ENCODE measurements at regions not wholly inside any gene's neighbourhood (a gene's known extent, or its start where the extent isn't known, plus 50 kb on each side); places are given as distances from the start of the nearest gene placed in this dataset.
"Not testable (repeated sequence)": the region's sequence is repeated elsewhere in the genome, so short reads cannot be mapped to it uniquely, and the experiment has no call there.

GRCh38 chr7:124251636-124252035 is 218.8 kb upstream of the TMEM229A start:
- TF ChIP-seq, protein P1, sequence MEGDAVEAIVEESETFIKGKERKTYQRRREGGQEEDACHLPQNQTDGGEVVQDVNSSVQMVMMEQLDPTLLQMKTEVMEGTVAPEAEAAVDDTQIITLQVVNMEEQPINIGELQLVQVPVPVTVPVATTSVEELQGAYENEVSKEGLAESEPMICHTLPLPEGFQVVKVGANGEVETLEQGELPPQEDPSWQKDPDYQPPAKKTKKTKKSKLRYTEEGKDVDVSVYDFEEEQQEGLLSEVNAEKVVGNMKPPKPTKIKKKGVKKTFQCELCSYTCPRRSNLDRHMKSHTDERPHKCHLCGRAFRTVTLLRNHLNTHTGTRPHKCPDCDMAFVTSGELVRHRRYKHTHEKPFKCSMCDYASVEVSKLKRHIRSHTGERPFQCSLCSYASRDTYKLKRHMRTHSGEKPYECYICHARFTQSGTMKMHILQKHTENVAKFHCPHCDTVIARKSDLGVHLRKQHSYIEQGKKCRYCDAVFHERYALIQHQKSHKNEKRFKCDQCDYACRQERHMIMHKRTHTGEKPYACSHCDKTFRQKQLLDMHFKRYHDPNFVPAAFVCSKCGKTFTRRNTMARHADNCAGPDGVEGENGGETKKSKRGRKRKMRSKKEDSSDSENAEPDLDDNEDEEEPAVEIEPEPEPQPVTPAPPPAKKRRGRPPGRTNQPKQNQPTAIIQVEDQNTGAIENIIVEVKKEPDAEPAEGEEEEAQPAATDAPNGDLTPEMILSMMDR (IDR thresholded peaks at IDR 0.05), result no peak
- TF ChIP-seq POLR2AphosphoS5 (IDR thresholded peaks at IDR 0.05) (no peak), POLR2A (IDR thresholded peaks at IDR 0.05) (no peak), EP300 (IDR thresholded peaks at IDR 0.05) (no peak)
- no peak for DNase-seq (ENCODE audit: low spot score in 2 of 2)
- Histone ChIP-seq H3K36me3 (no peaks in the 10 kb centered on the region), H3K4me3 (no peak overlapping the region), H3K27ac (no peak overlapping the region), H3K4me1 (no peaks in the 10 kb centered on the region), H3K9me3 (no peaks in the 10 kb centered on the region), H3K27me3 (no peaks in the 10 kb centered on the region)

DNA sequence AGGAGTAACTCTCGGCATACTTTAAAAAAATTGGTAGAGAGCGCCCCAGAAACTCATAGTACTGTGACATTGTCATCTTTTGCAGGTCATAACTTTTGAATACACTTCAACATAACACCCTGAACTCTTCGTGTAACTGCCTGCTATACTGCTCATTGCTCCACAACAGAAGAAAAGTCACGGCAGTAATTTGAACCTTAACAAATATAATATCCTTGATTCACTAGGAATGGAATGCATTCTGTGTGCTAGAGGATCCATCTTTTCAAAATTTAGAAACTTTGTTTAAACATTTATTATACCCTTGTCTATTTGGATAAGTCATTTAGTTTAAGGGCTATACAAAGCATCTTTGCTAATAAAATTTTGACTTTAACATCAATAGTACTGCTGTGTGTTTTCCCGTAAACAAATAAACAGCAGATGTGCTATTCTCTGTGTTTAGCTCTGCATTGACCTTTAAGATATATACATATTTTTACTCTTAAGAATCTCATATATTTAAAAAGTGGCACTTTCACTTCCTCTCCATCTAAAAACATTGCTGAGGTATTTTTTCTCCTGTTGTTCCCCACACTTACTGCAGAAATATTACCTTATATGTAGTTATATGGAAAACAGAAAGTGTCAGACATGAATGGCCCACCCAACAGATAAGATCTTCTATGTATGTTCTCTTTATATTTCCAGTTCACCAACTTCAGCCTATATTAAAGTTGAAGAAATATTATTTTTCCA is 217.6 kb upstream of the TMEM229A start:
- WGBS, result 77% methylated on average over 5 of the region's 5 CpGs
- Histone ChIP-seq H3K4me3 (no peak overlapping the region), H3K36me3 (no peaks in the 10 kb centered on the region), H3K27ac (no peak overlapping the region), H3K27me3 (no peaks in the 10 kb centered on the region), H3K4me1 (no peaks in the 10 kb centered on the region), H3K9me3 (no peaks in the 10 kb centered on the region)
- TF ChIP-seq POLR2A (IDR thresholded peaks at IDR 0.05), result no peak
- no peak for TF ChIP-seq POLR2AphosphoS5 (IDR thresholded peaks at IDR 0.05)
- no peak for TF ChIP-seq EP300 (IDR thresholded peaks at IDR 0.05)
- TF ChIP-seq, protein P1 (IDR thresholded peaks at IDR 0.05), result no peak
- DNase-seq (ENCODE audit: low spot score in 2 of 2), result no peak

DNA sequence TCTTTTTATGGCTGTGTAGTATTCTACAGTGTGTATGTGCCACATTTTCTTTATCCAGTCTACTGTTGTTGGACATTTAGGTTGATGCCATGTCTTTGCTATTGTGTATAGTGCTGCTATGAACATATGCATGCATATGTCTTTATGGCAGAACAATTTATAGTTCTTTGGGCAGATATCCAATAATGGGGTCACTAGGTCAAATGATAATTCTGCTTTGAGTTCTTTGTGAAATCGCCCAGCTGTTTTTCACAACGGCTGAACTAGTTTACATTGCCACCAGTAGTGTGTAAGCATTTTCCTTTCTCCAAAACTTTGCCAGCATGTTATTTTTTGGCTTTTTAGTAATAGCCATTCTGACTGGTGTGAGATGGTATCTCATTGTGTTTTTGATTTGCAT is 214.8 kb upstream of the TMEM229A start:
- Histone ChIP-seq H3K4me3 (no peak overlapping the region), H3K4me1 (no peaks in the 10 kb centered on the region), H3K27ac (no peak overlapping the region), H3K27me3 (no peaks in the 10 kb centered on the region), H3K9me3 (no peaks in the 10 kb centered on the region), H3K36me3 (no peaks in the 10 kb centered on the region)
- DNase-seq (ENCODE audit: low spot score in 2 of 2), result no peak
- TF ChIP-seq POLR2A (IDR thresholded peaks at IDR 0.05) (no peak), POLR2AphosphoS5 (IDR thresholded peaks at IDR 0.05) (no peak), EP300 (IDR thresholded peaks at IDR 0.05) (no peak)
- TF ChIP-seq, protein P1 (IDR thresholded peaks at IDR 0.05), result no peak
- 70% methylated on average over 2 of the region's 2 CpGs for WGBS

- TF ChIP-seq POLR2AphosphoS5 (IDR thresholded peaks at IDR 0.05) (no peak), EP300 (IDR thresholded peaks at IDR 0.05) (no peak)
- Histone ChIP-seq H3K27ac (no peak overlapping the region), H3K4me3 (no peak overlapping the region), H3K36me3 (no peaks in the 10 kb centered on the region), H3K4me1 (no peaks in the 10 kb centered on the region), H3K27me3 (no peaks in the 10 kb centered on the region), H3K9me3 (no peaks in the 10 kb centered on the region)
- DNase-seq (ENCODE audit: low spot score in 2 of 2), result no peak
- WGBS, result 48% methylated on average over 2 of the region's 2 CpGs
Observed at GRCh38 chr7:124246262-124246863, 213.5 kb upstream of the TMEM229A start.

- not testable (repeated sequence) for H3K4me3 ChIP-seq; H3K27me3 ChIP-seq; H3K36me3 ChIP-seq; H3K27ac ChIP-seq; H3K4me1 ChIP-seq; DNase-seq (ENCODE audit: low spot score in 2 of 2); H3K9me3 ChIP-seq
Observed at GRCh38 chr7:124244469-124244868, 211.6 kb upstream of the TMEM229A start.

GRCh38 chr7:124219681-124220080 is 186.8 kb upstream of the TMEM229A start:
- no peak overlapping the region for H3K4me3 ChIP-seq
- TF ChIP-seq, protein P1 (IDR thresholded peaks at IDR 0.05), result no peak
- TF ChIP-seq EP300 (IDR thresholded peaks at IDR 0.05), result no peak
- TF ChIP-seq POLR2AphosphoS5 (IDR thresholded peaks at IDR 0.05), result no peak
- no peak for TF ChIP-seq POLR2A (IDR thresholded peaks at IDR 0.05)
- H3K27ac ChIP-seq, result no peak overlapping the region
- 54% methylated on average over 3 of the region's 3 CpGs for WGBS
- H3K9me3 ChIP-seq, result peaks cover 4% of the 10 kb centered on the region
- no peaks in the 10 kb centered on the region for H3K27me3 ChIP-seq
- no peaks in the 10 kb centered on the region for H3K4me1 ChIP-seq
- no peak for DNase-seq (ENCODE audit: low spot score in 2 of 2)
- no peaks in the 10 kb centered on the region for H3K36me3 ChIP-seq

Measured in suprapubic skin (tissue), 4 donors.